ENCODE measurements at regions not wholly inside any gene's neighbourhood (a gene's known extent, or its start where the extent isn't known, plus 50 kb on each side); places are given as distances from the start of the nearest gene placed in this dataset.
"Not testable (repeated sequence)": the region's sequence is repeated elsewhere in the genome, so short reads cannot be mapped to it uniquely, and the experiment has no call there.

GRCh38 chr14:104304451-104305351 lies 166.3 kb downstream of the KIF26A start:
- H3K4me3 ChIP-seq (ENCODE audit: low read depth, low read length), result no peak overlapping the region
- DNase-seq (ENCODE audit: low read depth), result no peak
- no peak for TF ChIP-seq CTCF (conservative IDR thresholded peaks at IDR 0.05; ENCODE audit: low read depth, low read length)

GRCh38 chr14:104305511-104306449 lies 167.4 kb downstream of the KIF26A start:
- DNase-seq (ENCODE audit: low read depth), result no peak
- no peak for TF ChIP-seq CTCF (conservative IDR thresholded peaks at IDR 0.05; ENCODE audit: low read depth, low read length)
- no peak overlapping the region for H3K4me3 ChIP-seq (ENCODE audit: low read depth, low read length)

GRCh38 chr14:104306450-104307040 lies 168.2 kb downstream of the KIF26A start:
- H3K4me3 ChIP-seq (ENCODE audit: low read depth, low read length), result no peak overlapping the region
- no peak for TF ChIP-seq CTCF (conservative IDR thresholded peaks at IDR 0.05; ENCODE audit: low read depth, low read length)
- DNase-seq (ENCODE audit: low read depth), result no peak

- no peak for TF ChIP-seq CTCF (conservative IDR thresholded peaks at IDR 0.05; ENCODE audit: low read depth, low read length)
- DNase-seq (ENCODE audit: low read depth), result no peak
- no peak overlapping the region for H3K4me3 ChIP-seq (ENCODE audit: low read depth, low read length)
Measured at GRCh38 chr14:104307246-104307626, 168.8 kb downstream of the KIF26A start.

- no peak for TF ChIP-seq CTCF (conservative IDR thresholded peaks at IDR 0.05; ENCODE audit: low read depth, low read length)
- no peak overlapping the region for H3K4me3 ChIP-seq (ENCODE audit: low read depth, low read length)
- no peak for DNase-seq (ENCODE audit: low read depth)
Measured at GRCh38 chr14:104307627-104308401, 169.4 kb downstream of the KIF26A start.

- H3K4me3 ChIP-seq (ENCODE audit: low read depth, low read length); DNase-seq (ENCODE audit: low read depth): not testable (repeated sequence)
Measured at GRCh38 chr14:104308534-104308933, 170.1 kb downstream of the KIF26A start.
